Heart left ventricle (tissue), 16 donors: ENCODE measurements at regions not wholly inside any gene's neighbourhood (a gene's known extent, or its start where the extent isn't known, plus 50 kb on each side); places are given as distances from the start of the nearest gene placed in this dataset.

Experiments used
- ATAC-seq, 4 donors: fragments of 200-7000 bp; cut with Tn5 transposase; one replicate each; pipeline ENCODE4 v1.9.1; 2020 to 2022; ENCODE audit warnings: moderate library complexity in 4 of 4, mild to moderate bottlenecking in 3 of 4, moderate number of reproducible peaks in 1 of 4
- DNase-seq, 5 donors: peaks; one replicate each; pipeline ENCODE4 v3.0.0-alpha.2; 2020
- H3K27ac ChIP-seq, 12 donors: fragments of 200-600 bp; sonication (generic) in 4 of 12; one replicate each; pipeline versions ENCODE4 v1.5.0 to v1.8.0; 2016 to 2022; ENCODE audit warnings: mild to moderate bottlenecking in 2 of 12
- H3K27me3 ChIP-seq, 9 donors: fragments of 200-600 bp; sonication (generic) in 2 of 9; one replicate each; pipeline versions ENCODE4 v1.5.1 to v1.8.0; 2016 to 2022; ENCODE audit warnings: mild to moderate bottlenecking in 3 of 9
- H3K36me3 ChIP-seq, 9 donors: fragments of 200-600 bp; sonication (generic) in 2 of 9; one replicate each; pipeline versions ENCODE4 v1.5.0 to v1.8.0; 2018 to 2022; ENCODE audit warnings: mild to moderate bottlenecking in 2 of 9
- H3K4me1 ChIP-seq, 12 donors: fragments of 200-600 bp; sonication (generic) in 4 of 12; one replicate each; pipeline versions ENCODE4 v1.5.0 to v1.8.0; 2016 to 2022; ENCODE audit warnings: mild to moderate bottlenecking in 3 of 12
- H3K4me3 ChIP-seq, 12 donors: fragments of 200-600 bp; sonication (generic) in 4 of 12; one replicate each; pipeline versions ENCODE4 v1.5.0 to v1.8.0; 2017 to 2022; ENCODE audit warnings: mild to moderate bottlenecking in 9 of 12, moderate library complexity in 4 of 12
- H3K9me3 ChIP-seq, 12 donors: fragments of 200-600 bp; sonication (generic) in 4 of 12; one replicate each; pipeline versions ENCODE4 v1.5.0 to v1.8.0; 2016 to 2022; ENCODE audit warnings: mild to moderate bottlenecking in 1 of 12
- POLR2A ChIP-seq, 2 donors: fragments of 450-650 bp; IDR thresholded peaks; one replicate each; pipeline ENCODE4 v1.6.1; 2017; ENCODE audit warnings: antibody characterized with exemption in 2 of 2, mild to moderate bottlenecking in 2 of 2, moderate library complexity in 2 of 2
- WGBS, 4 donors: extraction: QIAGEN DNeasy Blood & Tissue Kit in 2 of 4; methylation state at CpG; one replicate each; pipeline versions ENCODE4 v1.1.5 to v1.1.7; 2013 to 2018; 5-methylcytosine and 5-hydroxymethylcytosine counted together
- intact Hi-C, 10 donors: fragments of 100-400 bp; cut with DNase I; formaldehyde crosslinking; loops; one replicate each; pipeline versions ENCODE4 v1.11.1 to v1.14.2; 2022
- TF ChIP-seq, protein P1 (sequence below), 12 donors: fragments of 200-600 bp; sonication (generic) in 4 of 12; IDR thresholded peaks; one replicate each; pipeline versions ENCODE4 v1.5.0 to v1.8.0; 2018 to 2022; ENCODE audit warnings: antibody characterized with exemption in 12 of 12, mild to moderate bottlenecking in 5 of 12
- donor health status: ischemic (EF 13 %, LVEDD 7.1; RV severe dilation, severe dysfunction).
- donor health status: healthy with polysubstance abuse.
- donor health status: DM: no; HTN: yes; CAD: no.
- donor health status: DM: no; HTN: no; CAD: no.
- donor health status: ischemic (EF 25% LVEDD 6.9; RV normal size, moderate dysfunction).
- donor health status: ischemic (EF 25% LVEDD 5.7; RV mildly dilated, moderate dysfunction).
- donor health status: healthy.
- donor health status: DM: yes; HTN: yes; CAD: no.
- donor health status: ischemic (EF 35%, LVEDD 5.7; RV mildly dilated, moderate dysfunction).
- donor health status: nonischemic (EF 11% LVEDD 7.7; RV severe dilation, severe dysfunction).
- donor health status: DM: yes; HTN: yes; CAD: no.
- donor health status: PGD.
- donor health status: ischemic (EF 29% LVEDD 5.4; RV normal size, mild dysfunction).
- donor health status: nonischemic (EF 23%, LVEDD 6.1; RV moderate dilation, normal function).

DNA sequence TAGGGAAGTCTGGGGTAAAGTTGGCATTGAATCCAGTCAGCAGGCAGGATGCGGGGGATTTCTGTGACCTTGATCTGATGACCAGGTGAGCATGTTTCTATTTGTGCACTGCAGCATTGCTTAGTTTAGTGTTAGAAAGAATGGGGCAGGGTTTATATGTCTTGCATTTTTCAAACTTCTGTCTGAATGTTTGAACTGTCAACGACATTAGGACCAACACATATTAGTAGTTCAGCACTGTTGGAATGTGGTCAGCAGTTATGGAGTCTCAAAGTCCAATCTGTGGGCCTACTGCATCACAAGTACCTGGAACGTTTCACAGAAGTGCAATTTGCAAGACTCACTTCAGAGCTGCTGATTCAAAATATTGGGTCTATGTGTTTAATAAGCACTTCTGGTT lies 276.6 kb upstream of the BMP2 start:
- intact Hi-C loops: no loop called here
- H3K36me3 ChIP-seq: no peaks in the 10 kb centered on the region
- H3K27ac ChIP-seq: no peak overlapping the region
- TF ChIP-seq, protein P1, sequence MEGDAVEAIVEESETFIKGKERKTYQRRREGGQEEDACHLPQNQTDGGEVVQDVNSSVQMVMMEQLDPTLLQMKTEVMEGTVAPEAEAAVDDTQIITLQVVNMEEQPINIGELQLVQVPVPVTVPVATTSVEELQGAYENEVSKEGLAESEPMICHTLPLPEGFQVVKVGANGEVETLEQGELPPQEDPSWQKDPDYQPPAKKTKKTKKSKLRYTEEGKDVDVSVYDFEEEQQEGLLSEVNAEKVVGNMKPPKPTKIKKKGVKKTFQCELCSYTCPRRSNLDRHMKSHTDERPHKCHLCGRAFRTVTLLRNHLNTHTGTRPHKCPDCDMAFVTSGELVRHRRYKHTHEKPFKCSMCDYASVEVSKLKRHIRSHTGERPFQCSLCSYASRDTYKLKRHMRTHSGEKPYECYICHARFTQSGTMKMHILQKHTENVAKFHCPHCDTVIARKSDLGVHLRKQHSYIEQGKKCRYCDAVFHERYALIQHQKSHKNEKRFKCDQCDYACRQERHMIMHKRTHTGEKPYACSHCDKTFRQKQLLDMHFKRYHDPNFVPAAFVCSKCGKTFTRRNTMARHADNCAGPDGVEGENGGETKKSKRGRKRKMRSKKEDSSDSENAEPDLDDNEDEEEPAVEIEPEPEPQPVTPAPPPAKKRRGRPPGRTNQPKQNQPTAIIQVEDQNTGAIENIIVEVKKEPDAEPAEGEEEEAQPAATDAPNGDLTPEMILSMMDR (IDR thresholded peaks at IDR 0.05): no peak
- TF ChIP-seq POLR2A (IDR thresholded peaks at IDR 0.05): no peak
- WGBS, 4 donors: 64 to 68% (median 66%) methylated on average over 3 of the region's 3 CpGs
- ATAC-seq (no peak), DNase-seq (no peak)
- no peak overlapping the region for H3K4me3 ChIP-seq
- no peaks in the 10 kb centered on the region for H3K9me3 ChIP-seq
- H3K27me3 ChIP-seq: no peaks in the 10 kb centered on the region
- H3K4me1 ChIP-seq: peaks cover 0 to 3% (median 0%) of the 10 kb centered on the region in 12 donors

DNA sequence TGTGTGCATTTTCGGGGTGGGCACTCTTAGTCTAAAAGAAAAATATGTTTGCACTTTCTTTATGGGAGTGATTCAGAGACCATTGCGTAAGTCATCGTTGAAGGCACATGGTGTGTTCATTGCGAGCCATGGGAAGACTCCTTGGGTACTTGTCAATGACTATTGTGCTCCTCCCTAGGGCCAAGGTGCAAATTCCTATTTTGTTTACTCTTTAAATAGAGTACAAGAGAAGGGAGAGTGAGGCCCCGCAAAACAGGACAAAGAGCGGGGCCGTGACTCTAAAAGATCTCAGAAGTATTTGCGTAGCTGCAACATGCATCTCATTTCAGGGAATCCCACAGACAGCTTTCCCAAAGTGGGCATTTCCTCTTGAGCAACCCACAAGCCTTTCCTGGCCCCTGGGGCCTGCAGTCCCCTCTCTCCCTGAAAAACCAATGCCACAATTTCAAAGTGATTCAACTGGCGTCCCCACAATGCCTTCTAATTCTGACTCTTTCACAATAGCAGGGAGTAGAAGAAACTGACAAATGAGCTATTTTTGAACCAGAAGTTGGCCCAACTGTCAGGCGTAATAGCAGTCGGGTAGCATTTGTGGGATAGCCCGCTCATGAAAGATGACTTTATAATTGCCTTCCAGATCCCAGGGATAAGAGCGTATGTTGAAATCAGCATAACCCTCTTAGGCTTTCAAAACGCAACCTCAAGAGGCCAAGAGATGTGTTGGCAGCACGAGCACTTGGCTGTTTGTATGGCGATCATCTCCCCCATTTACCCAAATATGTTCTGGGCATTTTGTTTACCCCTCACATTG lies 277.9 kb upstream of the BMP2 start:
- no peaks in the 10 kb centered on the region for H3K36me3 ChIP-seq
- H3K4me3 ChIP-seq: no peak overlapping the region
- ATAC-seq (no peak), DNase-seq (no peak)
- H3K27ac ChIP-seq: no peak overlapping the region
- 80 to 86% (median 85%) methylated on average over 16 of the region's 16 CpGs for WGBS, 4 donors
- H3K9me3 ChIP-seq: no peaks in the 10 kb centered on the region
- intact Hi-C loops: no loop called here
- TF ChIP-seq, protein P1 (IDR thresholded peaks at IDR 0.05): no peak
- no peak for TF ChIP-seq POLR2A (IDR thresholded peaks at IDR 0.05)
- H3K27me3 ChIP-seq: no peaks in the 10 kb centered on the region
- peaks cover 0 to 3% (median 0%) of the 10 kb centered on the region in 12 donors for H3K4me1 ChIP-seq

DNA sequence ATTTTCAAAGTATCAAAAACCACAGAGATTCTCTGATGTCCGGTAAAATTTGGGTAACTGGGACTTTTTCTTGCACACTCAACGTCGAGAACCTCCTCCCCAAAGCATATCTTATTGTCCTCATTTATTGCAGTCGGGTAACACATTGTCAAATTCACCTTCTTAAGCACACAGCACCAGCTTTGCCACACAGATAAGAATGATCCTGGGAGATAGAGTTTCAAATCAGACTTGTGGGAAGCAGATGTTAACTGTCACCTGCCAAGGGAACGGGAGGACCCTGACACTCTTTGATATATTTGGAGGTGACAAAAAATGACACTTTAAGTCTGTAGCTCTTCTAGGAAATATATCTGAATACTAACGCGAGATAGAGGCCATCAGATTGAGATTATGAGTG lies 282.1 kb upstream of the BMP2 start:
- TF ChIP-seq, protein P1 (IDR thresholded peaks at IDR 0.05): no peak
- TF ChIP-seq POLR2A (IDR thresholded peaks at IDR 0.05): no peak

DNA sequence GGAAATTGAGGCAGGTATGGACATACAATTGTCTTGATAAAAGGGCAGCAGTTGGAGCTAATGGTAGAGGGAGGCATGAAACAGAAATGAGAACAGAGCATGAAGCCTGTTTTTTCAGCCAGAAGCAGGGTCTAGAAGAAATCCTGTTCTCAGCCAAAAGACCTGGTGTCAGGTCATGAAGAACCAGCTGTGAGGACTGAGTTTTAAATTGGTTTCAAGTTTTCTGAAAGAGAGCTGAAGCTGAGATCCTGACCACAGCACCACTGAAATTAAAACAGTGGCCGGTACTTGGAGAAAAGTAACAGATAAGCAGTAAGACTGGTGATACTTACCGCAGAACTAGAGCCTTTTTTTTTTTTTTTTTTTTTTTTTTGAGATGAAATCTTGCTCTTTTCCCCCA lies 283.8 kb upstream of the BMP2 start:
- no peaks in the 10 kb centered on the region for H3K27me3 ChIP-seq
- ATAC-seq (no peak), DNase-seq (no peak)
- 78 to 87% (median 82%) methylated on average over 2 of the region's 2 CpGs for WGBS, 4 donors
- intact Hi-C loops: no loop called here
- no peaks in the 10 kb centered on the region for H3K9me3 ChIP-seq
- H3K27ac ChIP-seq: no peak overlapping the region
- H3K4me1 ChIP-seq: no peaks in the 10 kb centered on the region
- TF ChIP-seq, protein P1 (IDR thresholded peaks at IDR 0.05): no peak
- no peak for TF ChIP-seq POLR2A (IDR thresholded peaks at IDR 0.05)
- H3K4me3 ChIP-seq: no peak overlapping the region
- no peaks in the 10 kb centered on the region for H3K36me3 ChIP-seq

More for the DNA sequence above, 282.1 kb upstream of the BMP2 start:
- no peaks in the 10 kb centered on the region for H3K27me3 ChIP-seq
- DNase-seq (no peak), ATAC-seq (no peak)
- H3K27ac ChIP-seq: no peak overlapping the region
- H3K36me3 ChIP-seq: no peaks in the 10 kb centered on the region
- intact Hi-C loops: no loop called here
- H3K9me3 ChIP-seq: no peaks in the 10 kb centered on the region
- 37 to 41% (median 40%) methylated on average over 7 of the region's 7 CpGs for WGBS, 4 donors
- H3K4me1 ChIP-seq: no peaks in the 10 kb centered on the region
- H3K4me3 ChIP-seq: no peak overlapping the region
